OCI-LY7 (cell line): ENCODE measurements at regions not wholly inside any gene's neighbourhood (a gene's known extent, or its start where the extent isn't known, plus 50 kb on each side); places are given as distances from the start of the nearest gene placed in this dataset.

Experiments used
- CTCF ChIP-seq: fragments of 200-600 bp; sonication (generic); conservative IDR thresholded peaks from 2 replicates; pipeline ENCODE4 v1.5.1; 2014; ENCODE audit warnings: mild to moderate bottlenecking, antibody characterized with exemption, low read length, moderate library complexity, mixed read lengths
- EZH2phosphoT487 ChIP-seq: fragments of 200-600 bp; sonication (generic); IDR thresholded peaks from 2 replicates; pipeline ENCODE4 v1.6.1; 2018; ENCODE audit warnings: low read depth, borderline replicate concordance, mild to moderate bottlenecking, mixed run types, antibody characterized with exemption, low read length, moderate library complexity, mixed read lengths

- TF ChIP-seq CTCF (no peak), EZH2phosphoT487 (no peak)
Measured at GRCh38 chr5:161201558-161201957, 345.0 kb downstream of the GABRB2 start.
